GM12878 (cell line): ENCODE measurements at regions not wholly inside any gene's neighbourhood (a gene's known extent, or its start where the extent isn't known, plus 50 kb on each side); places are given as distances from the start of the nearest gene placed in this dataset.
A peak's percentile ranks its signal among the peaks of the same experiment; 100 is the strongest.

Source experiments
- ATAC-seq: fragments of 200-7000 bp; cut with Tn5 transposase; 3 replicates; pipeline ENCODE4 v1.9.1; 2020; ENCODE audit warnings: mild to moderate bottlenecking, moderate library complexity
- BruUV-seq: library from RNA; stranded (reverse); fragments of 400-500 nt; replicated peaks from 2 replicates; lab custom pipeline; 2021; lab: Mats Ljungman, UMichigan
- CTCF ChIA-PET: fragments of 300-600 bp; sonication (Branson Sonifier 250); formaldehyde crosslinking; extraction: SDS; loops from one replicate; lab custom pipeline; 2021; ENCODE audit warnings: inconsistent platforms; lab: Yijun Ruan, JAX
- POLR2A ChIA-PET: fragments of 350-600 bp; formaldehyde crosslinking; extraction: SDS; loops from one replicate; lab custom pipeline; 2021; ENCODE audit warnings: inconsistent platforms; lab: Charles Lee
- RAD21 ChIA-PET: fragments of 300-600 bp; sonication (Branson Sonifier 250); formaldehyde crosslinking; loops from one replicate; lab custom pipeline; 2023; ENCODE audit warnings: antibody characterized with exemption; ENCODE audit not compliant: unreplicated experiment; lab: Charles Lee
- SMC1A ChIA-PET: fragments of 300-600 bp; sonication (Branson Sonifier 250); formaldehyde crosslinking; loops from one replicate; lab custom pipeline; 2023; ENCODE audit not compliant: unreplicated experiment, uncharacterized antibody; lab: Charles Lee
- DNase-seq: peaks from one replicate; pipeline ENCODE4 v3.0.0-alpha.2; 2011; ENCODE audit warnings: low read depth, low spot score
- FAIRE-seq: peaks from 3 replicates; lab custom pipeline; 2011; peaks lifted over from hg19 to GRCh38; lab: Jason Lieb, UNC
- H2AFZ ChIP-seq: 2 replicates; pipeline ENCODE4 v1.6.0; 2011; ENCODE audit warnings: low read depth, low read length, control low read depth; ENCODE audit not compliant: control insufficient read depth
- H3K27ac ChIP-seq: 2 replicates; pipeline ENCODE4 v1.5.1; 2011; ENCODE audit warnings: control low read depth; ENCODE audit not compliant: control insufficient read depth, insufficient read depth
- H3K27me3 ChIP-seq, 2 experiments: replicated peaks in 1 of 2; 2 replicates each; pipeline versions ENCODE4 v1.6.0 to v1.6.1; 2011; ENCODE audit warnings: low read length in 1 of 2; ENCODE audit not compliant: control insufficient read depth in 2 of 2, insufficient read depth in 2 of 2
- H3K36me3 ChIP-seq, 2 experiments: 2 replicates each; pipeline ENCODE4 v1.5.1; 2011; ENCODE audit warnings: low read length in 1 of 2; ENCODE audit not compliant: control insufficient read depth in 2 of 2, insufficient read depth in 2 of 2
- H3K4me1 ChIP-seq: 2 replicates; pipeline ENCODE4 v1.6.1; 2011; ENCODE audit warnings: mild to moderate bottlenecking, low read length, moderate library complexity, mixed read lengths; ENCODE audit not compliant: control insufficient read depth, insufficient read depth
- H3K4me2 ChIP-seq: 2 replicates; pipeline ENCODE4 v1.6.0; 2011; ENCODE audit warnings: control low read depth; ENCODE audit not compliant: control insufficient read depth, insufficient read depth
- H3K4me3 ChIP-seq: fragments of 200-600 bp; sonication (generic); 2 replicates; pipeline ENCODE4 v1.5.1; 2016
- H3K79me2 ChIP-seq: 2 replicates; pipeline ENCODE4 v1.6.0; 2011; ENCODE audit warnings: low read length; ENCODE audit not compliant: control insufficient read depth, insufficient read depth
- H3K9ac ChIP-seq: 2 replicates; pipeline ENCODE4 v1.8.0; 2011; ENCODE audit warnings: low read length, control low read depth, mixed read lengths; ENCODE audit not compliant: control insufficient read depth, insufficient read depth
- H3K9me3 ChIP-seq: replicated peaks from 3 replicates; pipeline ENCODE4 v1.5.1; 2011; ENCODE audit warnings: mild to moderate bottlenecking, low read length; ENCODE audit not compliant: control insufficient read depth, insufficient read depth
- H4K20me1 ChIP-seq: 2 replicates; pipeline ENCODE4 v1.6.0; 2011; ENCODE audit not compliant: control insufficient read depth, insufficient read depth
- BHLHE40 ChIP-seq, 2 experiments: fragments of 450-650 bp in 1 of 2; IDR thresholded peaks; 2 replicates each; pipeline ENCODE4 v1.6.1; 2011 to 2017; ENCODE audit warnings: low read depth in 2 of 2, borderline replicate concordance in 1 of 2, improper control_type of control experiment in 1 of 2, low read length in 1 of 2, mild to moderate bottlenecking in 1 of 2
- CBX3 ChIP-seq: fragments of 200-600 bp; sonication (generic); IDR thresholded peaks from 2 replicates; pipeline ENCODE4 v1.6.1; 2016; ENCODE audit warnings: low read depth, borderline replicate concordance
- ESRRA ChIP-seq: IDR thresholded peaks from 2 replicates; pipeline ENCODE4 v1.6.1; 2012; ENCODE audit warnings: mild to moderate bottlenecking, low read length, improper control_type of control experiment
- ETV6 ChIP-seq, 2 experiments: fragments of 450-650 bp in 1 of 2; IDR thresholded peaks in 1 of 2; conservative IDR thresholded peaks in 1 of 2; 2 replicates each; pipeline ENCODE4 v1.6.1; 2014; ENCODE audit warnings: antibody characterized with exemption in 1 of 2, borderline replicate concordance in 1 of 2, low read depth in 1 of 2, mild to moderate bottlenecking in 1 of 2, moderate library complexity in 1 of 2
- FOXM1 ChIP-seq: IDR thresholded peaks from 2 replicates; pipeline ENCODE4 v1.6.1; 2012; ENCODE audit warnings: low read depth, mild to moderate bottlenecking, inconsistent platforms, low read length, moderate library complexity
- HDGF ChIP-seq: fragments of 450-650 bp; IDR thresholded peaks from 2 replicates; pipeline ENCODE4 v1.6.1; 2016; ENCODE audit warnings: antibody characterized with exemption
- MEF2B ChIP-seq: fragments of 450-650 bp; IDR thresholded peaks from 2 replicates; pipeline ENCODE4 v1.6.1; 2018; ENCODE audit warnings: mild to moderate bottlenecking, moderate library complexity; ENCODE audit not compliant: partially characterized antibody, poor library complexity, severe bottlenecking
- PAX5 ChIP-seq: IDR thresholded peaks from 2 replicates; pipeline ENCODE4 v1.6.1; 2011; ENCODE audit warnings: low read depth, low read length, borderline replicate concordance
- SIX5 ChIP-seq: IDR thresholded peaks from 2 replicates; pipeline ENCODE4 v1.6.1; 2011; ENCODE audit warnings: mild to moderate bottlenecking, low read depth, low read length, moderate library complexity; ENCODE audit not compliant: severe bottlenecking
- ZNF207 ChIP-seq: fragments of 450-650 bp; IDR thresholded peaks from 2 replicates; pipeline ENCODE4 v1.6.1; 2014; ENCODE audit warnings: antibody characterized with exemption, mild to moderate bottlenecking, borderline replicate concordance
- ZNF217 ChIP-seq: fragments of 450-650 bp; IDR thresholded peaks from 2 replicates; pipeline ENCODE4 v1.6.1; 2017; ENCODE audit warnings: antibody characterized with exemption, mild to moderate bottlenecking
- WGBS: methylation state at CpG from one replicate; pipeline ENCODE4 v1.1.6; 2016; ENCODE audit warnings: low lambda C conversion rate; ENCODE audit not compliant: insufficient replicate concordance, insufficient coverage; ENCODE audit errors: missing lambda C conversion rate; 5-methylcytosine and 5-hydroxymethylcytosine counted together
- in situ Hi-C: fragments of 300-500 bp; cut with MboI; formaldehyde crosslinking; loops from 9 replicates; pipeline ENCODE4 v1.14.3; 2018; ENCODE audit warnings: mixed read lengths
- intact Hi-C: fragments of 100-400 bp; cut with micrococcal nuclease; formaldehyde crosslinking; loops from one replicate; pipeline ENCODE4 v1.14.2; 2022; ENCODE audit not compliant: unreplicated experiment
- TF ChIP-seq, protein P1 (sequence below): fragments of 450-650 bp; IDR thresholded peaks from 2 replicates; pipeline ENCODE4 v1.6.1; 2017; ENCODE audit warnings: low read depth, mild to moderate bottlenecking, moderate library complexity

DNA sequence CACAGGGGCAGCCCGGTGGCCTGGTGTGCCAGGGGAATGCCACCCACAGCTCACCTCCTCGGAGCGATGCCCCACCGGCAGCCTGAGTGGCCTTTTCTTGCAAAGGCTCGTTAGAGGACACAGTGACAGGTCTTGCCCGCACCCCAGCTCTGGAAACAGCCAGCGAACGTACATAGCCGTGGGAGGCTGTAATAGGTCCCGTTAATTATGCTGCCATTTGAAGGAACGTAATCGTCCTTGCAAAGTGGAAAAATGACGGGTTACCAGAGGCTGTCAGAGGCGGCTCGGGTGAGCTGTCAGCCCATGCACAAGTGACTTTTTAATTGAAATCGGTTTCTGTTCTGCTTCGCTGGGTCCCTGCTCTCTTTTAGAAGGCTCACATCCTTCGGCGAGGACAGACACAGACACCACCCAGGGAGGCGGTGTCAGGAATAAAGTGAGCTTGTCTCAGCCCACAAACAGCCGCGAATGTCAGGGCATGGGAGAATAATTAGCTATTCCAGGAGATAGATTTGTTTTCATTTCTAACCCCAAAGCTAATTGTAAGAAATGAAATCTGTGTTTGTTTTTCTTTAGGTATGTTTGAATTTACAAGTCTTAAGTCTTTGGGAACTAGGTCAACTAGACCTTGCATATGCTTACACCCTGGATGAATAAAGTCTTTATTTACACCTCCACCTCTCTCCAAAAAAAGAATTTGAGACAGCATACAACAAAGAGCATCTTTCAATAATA, 77.2 kb upstream of the RFLNA start:
- ChIA-PET POLR2A (interaction anchor here (0.6 kb wide), 1 partner anchor 498 kb away, joined by 4 read pairs; no protein-coding TSS in a partner anchor), CTCF (interaction anchor here (1.1 kb wide), 1 partner anchor 9 kb away, joined by 4 read pairs; no protein-coding TSS in a partner anchor), RAD21 (interaction anchor here (1.5 kb wide), 1 partner anchor 553 kb away, joined by 3 read pairs; no protein-coding TSS in a partner anchor), SMC1A (interaction anchor here (0.7 kb wide), 1 partner anchor 9 kb away, joined by 3 read pairs; no protein-coding TSS in a partner anchor)
- BruUV-seq, result no TSS peak
- Histone ChIP-seq H3K4me2 (no peak overlapping the region), H3K27ac (no peak overlapping the region), H3K27me3 (no peaks in the 10 kb centered on the region), H2AFZ (no peak overlapping the region), H3K9ac (no peak overlapping the region), H3K36me3 (no peaks in the 10 kb centered on the region), H3K4me3 (no peak overlapping the region), H4K20me1 (no peaks in the 10 kb centered on the region), H3K79me2 (no peaks in the 10 kb centered on the region), H3K9me3 (no peaks in the 10 kb centered on the region; the same call in 2 of the 3 replicates), H3K4me1 (no peaks in the 10 kb centered on the region)
- TF ChIP-seq CBX3 (no peak), ZNF217 (no peak), SIX5 (no peak), MEF2B (no peak), ESRRA (no peak), BHLHE40 (IDR thresholded peaks at IDR 0.05; ENCODE audit: borderline replicate concordance in 1 of 2, low read depth in 2 of 2, low read length in 1 of 2) (peak in 1 of 2 experiments; percentile 24; a peak in 1 of 4 replicates), HDGF (no peak), PAX5 (peak; percentile 66), FOXM1 (no peak), ETV6 (conservative IDR thresholded peaks at IDR 0.05 in 1 of 2, IDR thresholded peaks at IDR 0.05 in 1 of 2; ENCODE audit: borderline replicate concordance in 1 of 2, low read depth in 1 of 2) (no peak), ZNF207 (no peak)
- TF ChIP-seq, protein P1, sequence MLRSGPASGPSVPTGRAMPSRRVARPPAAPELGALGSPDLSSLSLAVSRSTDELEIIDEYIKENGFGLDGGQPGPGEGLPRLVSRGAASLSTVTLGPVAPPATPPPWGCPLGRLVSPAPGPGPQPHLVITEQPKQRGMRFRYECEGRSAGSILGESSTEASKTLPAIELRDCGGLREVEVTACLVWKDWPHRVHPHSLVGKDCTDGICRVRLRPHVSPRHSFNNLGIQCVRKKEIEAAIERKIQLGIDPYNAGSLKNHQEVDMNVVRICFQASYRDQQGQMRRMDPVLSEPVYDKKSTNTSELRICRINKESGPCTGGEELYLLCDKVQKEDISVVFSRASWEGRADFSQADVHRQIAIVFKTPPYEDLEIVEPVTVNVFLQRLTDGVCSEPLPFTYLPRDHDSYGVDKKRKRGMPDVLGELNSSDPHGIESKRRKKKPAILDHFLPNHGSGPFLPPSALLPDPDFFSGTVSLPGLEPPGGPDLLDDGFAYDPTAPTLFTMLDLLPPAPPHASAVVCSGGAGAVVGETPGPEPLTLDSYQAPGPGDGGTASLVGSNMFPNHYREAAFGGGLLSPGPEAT, result no peak
- DNase-seq (no peak), ATAC-seq (peak; percentile 94), FAIRE-seq (no peak)
- WGBS, result 53% methylated on average over 22 of the region's 22 CpGs
- intact Hi-C loops (no loop called here), in situ Hi-C loops (no loop called here)
